SK-N-MC (cell line): ENCODE measurements at regions not wholly inside any gene's neighbourhood (a gene's known extent, or its start where the extent isn't known, plus 50 kb on each side); places are given as distances from the start of the nearest gene placed in this dataset.

Experiments used
- EZH2 ChIP-seq: fragments of 200-600 bp; sonication (generic); IDR thresholded peaks from one replicate; pipeline ENCODE4 v1.6.1; 2017; ENCODE audit warnings: antibody characterized with exemption
- FOXP2 ChIP-seq: optimal IDR thresholded peaks from 2 replicates; pipeline ENCODE3; 2011; ENCODE audit warnings: mild to moderate bottlenecking, moderate library complexity; ENCODE audit not compliant: insufficient read depth; ENCODE audit errors: extremely low read length, control extremely low read depth
- POLR2AphosphoS5 ChIP-seq: IDR thresholded peaks from 2 replicates; pipeline ENCODE4 v1.6.1; 2012; ENCODE audit warnings: mild to moderate bottlenecking, low read depth, low read length, borderline replicate concordance

DNA sequence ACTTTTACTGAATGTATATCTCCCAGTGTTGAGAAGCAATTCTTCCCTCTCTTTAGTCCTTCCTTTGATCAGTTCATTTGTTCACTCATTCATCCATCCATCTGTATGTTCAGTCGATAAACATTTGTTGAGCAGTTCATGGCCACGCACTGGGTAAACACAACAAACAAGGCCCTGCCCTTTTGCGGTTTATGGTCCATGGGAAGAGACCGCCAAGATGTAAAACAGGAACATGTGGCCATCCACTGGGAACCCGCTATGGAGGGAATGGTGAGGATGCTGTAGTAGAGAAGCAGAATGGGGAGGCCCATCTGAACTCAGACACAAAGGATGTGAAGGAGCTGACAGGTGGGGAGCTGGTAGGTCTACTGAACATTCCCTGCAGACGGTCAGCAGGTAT lies 102.7 kb upstream of the SPRY4 start:
- no peak for TF ChIP-seq EZH2
- no peak for TF ChIP-seq POLR2AphosphoS5
- TF ChIP-seq FOXP2 = no peak
